BJ (cell line): ENCODE measurements at regions not wholly inside any gene's neighbourhood (a gene's known extent, or its start where the extent isn't known, plus 50 kb on each side); places are given as distances from the start of the nearest gene placed in this dataset.

Source experiments
- CTCF ChIA-PET: fragments of 350-600 bp; formaldehyde crosslinking; extraction: SDS; loops from one replicate; lab custom pipeline; 2021; ENCODE audit warnings: antibody characterized with exemption, inconsistent platforms; lab: Yijun Ruan, JAX
- POLR2A ChIA-PET: fragments of 300-600 bp; sonication (Branson Sonifier 250); formaldehyde crosslinking; extraction: SDS; loops from one replicate; lab custom pipeline; 2021; ENCODE audit warnings: antibody characterized with exemption; lab: Charles Lee
- DNase-seq: peaks from one replicate; pipeline ENCODE4 v3.0.0-alpha.2; 2011; ENCODE audit warnings: low read depth
- H3K27me3 ChIP-seq: 2 replicates; pipeline ENCODE4 v1.6.0; 2011; ENCODE audit warnings: low read length; ENCODE audit not compliant: control insufficient read depth, insufficient read depth
- H3K36me3 ChIP-seq: 2 replicates; pipeline ENCODE4 v1.5.1; 2011; ENCODE audit warnings: low read length; ENCODE audit not compliant: control insufficient read depth, insufficient read depth
- H3K4me3 ChIP-seq: 2 replicates; pipeline ENCODE4 v1.5.1; 2011; ENCODE audit warnings: low read depth, mild to moderate bottlenecking, control low read depth, low read length
- TF ChIP-seq, protein P1 (sequence below): IDR thresholded peaks from 2 replicates; pipeline ENCODE4 v1.5.1; 2011; ENCODE audit warnings: low read depth, mild to moderate bottlenecking, control low read depth, inconsistent platforms, low read length, moderate library complexity; ENCODE audit not compliant: insufficient read depth

DNA sequence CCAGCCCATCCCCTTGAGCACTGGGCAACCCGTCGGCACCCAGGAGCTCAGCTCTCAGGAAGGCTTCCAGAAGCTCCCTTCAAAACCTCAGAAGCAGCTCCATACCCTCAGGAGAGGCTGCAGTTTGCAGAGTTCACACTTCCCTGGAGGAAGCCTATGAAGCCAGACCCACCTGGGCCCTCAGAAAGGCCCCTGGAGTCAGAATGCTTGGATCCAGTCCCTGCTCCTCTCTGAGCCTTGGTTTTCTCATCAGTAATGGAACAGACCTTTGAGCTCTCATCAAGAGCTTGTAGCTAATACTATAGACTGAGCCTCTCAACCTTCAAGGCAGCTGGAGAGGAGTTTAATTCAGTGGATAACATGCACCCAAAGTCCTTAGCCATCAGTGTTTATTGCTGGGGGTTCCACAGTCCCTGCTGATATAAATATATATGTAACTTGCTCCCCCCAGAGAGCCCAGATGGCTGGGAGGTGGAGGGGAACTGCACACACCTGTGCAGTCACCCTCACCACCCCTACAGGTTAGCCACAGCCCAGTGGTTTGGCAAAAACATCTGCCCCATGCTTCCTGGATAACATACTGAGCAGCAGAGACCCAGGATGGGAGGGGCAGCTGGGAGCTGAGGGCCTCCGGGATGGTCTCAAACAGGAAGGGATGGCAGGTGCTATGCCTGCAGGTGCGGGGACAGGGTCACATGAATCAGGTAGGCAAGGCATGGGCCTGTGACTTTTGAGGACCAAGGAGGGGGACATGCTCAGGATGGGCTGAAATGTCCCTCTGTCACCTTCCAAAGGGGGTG is 120.1 kb downstream of the SNX5 start:
- CTCF ChIA-PET = no interaction called here
- POLR2A ChIA-PET = interaction anchor here (0.6 kb wide), 1 partner anchor 199 kb away, joined by 6 read pairs; no protein-coding TSS in a partner anchor

DNA sequence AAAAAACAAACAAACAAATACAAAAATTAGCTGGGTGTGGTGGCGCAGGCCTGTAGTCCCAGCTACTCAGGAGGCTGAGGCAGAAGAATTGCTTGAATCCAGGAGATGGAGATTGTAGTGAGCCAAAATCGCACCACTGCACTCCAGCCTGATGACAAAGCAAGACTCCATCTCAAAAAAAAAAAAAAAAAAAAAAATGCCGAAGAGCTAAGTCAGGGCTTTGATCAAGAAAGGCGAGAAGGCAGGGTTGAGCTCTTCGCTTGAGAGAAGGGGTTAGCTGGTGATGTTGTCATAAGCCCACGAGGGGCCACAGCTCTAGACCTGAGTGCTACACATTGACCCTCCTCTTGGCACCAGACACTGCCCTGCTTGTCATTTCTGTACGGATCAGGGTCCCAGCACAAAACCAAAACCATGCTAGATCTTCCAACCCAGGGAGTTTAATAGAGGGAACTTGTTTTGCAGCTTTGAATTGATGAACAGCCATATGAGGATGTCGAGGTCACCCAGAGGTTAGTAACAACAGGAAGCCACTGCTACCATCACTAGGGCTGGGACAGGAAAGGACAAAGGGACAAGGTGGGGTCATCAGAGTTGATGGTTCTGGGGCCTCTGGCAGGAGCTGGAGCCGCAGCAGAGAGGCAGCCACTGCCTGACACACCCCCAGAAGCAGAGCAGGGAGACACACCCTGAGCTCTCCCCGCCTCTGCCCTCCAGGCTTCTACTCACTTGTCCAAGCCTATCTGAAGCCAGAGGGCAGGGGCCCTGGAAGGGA is 122.7 kb downstream of the SNX5 start:
- TF ChIP-seq, protein P1, sequence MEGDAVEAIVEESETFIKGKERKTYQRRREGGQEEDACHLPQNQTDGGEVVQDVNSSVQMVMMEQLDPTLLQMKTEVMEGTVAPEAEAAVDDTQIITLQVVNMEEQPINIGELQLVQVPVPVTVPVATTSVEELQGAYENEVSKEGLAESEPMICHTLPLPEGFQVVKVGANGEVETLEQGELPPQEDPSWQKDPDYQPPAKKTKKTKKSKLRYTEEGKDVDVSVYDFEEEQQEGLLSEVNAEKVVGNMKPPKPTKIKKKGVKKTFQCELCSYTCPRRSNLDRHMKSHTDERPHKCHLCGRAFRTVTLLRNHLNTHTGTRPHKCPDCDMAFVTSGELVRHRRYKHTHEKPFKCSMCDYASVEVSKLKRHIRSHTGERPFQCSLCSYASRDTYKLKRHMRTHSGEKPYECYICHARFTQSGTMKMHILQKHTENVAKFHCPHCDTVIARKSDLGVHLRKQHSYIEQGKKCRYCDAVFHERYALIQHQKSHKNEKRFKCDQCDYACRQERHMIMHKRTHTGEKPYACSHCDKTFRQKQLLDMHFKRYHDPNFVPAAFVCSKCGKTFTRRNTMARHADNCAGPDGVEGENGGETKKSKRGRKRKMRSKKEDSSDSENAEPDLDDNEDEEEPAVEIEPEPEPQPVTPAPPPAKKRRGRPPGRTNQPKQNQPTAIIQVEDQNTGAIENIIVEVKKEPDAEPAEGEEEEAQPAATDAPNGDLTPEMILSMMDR = no peak
- Histone ChIP-seq H3K27me3 (no peaks in the 10 kb centered on the region), H3K36me3 (no peaks in the 10 kb centered on the region), H3K4me3 (no peak overlapping the region)
- DNase-seq = no peak
- ChIA-PET CTCF (interaction anchor here (0.6 to 0.9 kb wide), 2 partner anchors 8 to 164 kb away, joined by 3 to 4 read pairs; partner anchors contain the start of gene RRBP1), POLR2A (no interaction called here)

More for the DNA sequence above, 120.1 kb downstream of the SNX5 start:
- TF ChIP-seq, protein P1 = no peak
- no peak for DNase-seq
- Histone ChIP-seq H3K36me3 (no peaks in the 10 kb centered on the region), H3K4me3 (no peak overlapping the region), H3K27me3 (no peaks in the 10 kb centered on the region)

DNA sequence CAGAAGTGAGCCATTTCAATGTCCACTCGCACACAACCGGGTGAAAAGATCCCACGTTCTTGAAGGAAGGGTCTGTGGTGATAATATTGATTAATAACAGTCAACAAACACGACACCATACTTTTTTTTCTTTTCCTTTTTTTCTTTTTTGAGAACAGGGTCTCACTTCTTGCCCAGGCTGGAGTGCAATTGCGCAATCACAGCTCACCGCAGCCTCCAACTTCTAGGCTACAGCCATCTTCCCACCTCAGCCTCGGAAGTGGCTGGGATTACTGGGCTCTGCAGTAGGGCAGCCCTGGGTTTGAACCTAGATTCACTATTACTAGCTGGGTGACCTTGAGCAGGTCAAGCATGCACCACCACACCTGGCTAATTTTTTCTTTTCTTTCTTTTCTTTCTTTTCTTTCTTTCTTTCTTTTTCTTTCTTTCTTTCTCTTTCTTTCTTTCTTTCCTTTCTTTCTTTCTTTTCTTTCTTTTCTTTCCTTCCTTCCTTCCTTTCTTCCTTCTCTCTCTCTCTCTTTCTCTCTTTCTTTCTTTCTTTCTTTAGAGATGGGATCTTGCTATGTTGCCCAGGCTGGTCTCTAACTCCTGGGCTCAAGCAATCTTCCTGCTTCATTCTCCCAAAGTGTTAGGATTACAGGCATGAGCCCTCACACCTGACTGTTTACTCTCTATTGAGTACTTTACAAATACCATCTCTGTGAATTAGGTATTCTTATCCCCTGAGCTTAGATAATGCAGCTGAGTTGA is 123.9 kb downstream of the SNX5 start:
- POLR2A ChIA-PET = no interaction called here
- H3K27me3 ChIP-seq = no peaks in the 10 kb centered on the region

DNA sequence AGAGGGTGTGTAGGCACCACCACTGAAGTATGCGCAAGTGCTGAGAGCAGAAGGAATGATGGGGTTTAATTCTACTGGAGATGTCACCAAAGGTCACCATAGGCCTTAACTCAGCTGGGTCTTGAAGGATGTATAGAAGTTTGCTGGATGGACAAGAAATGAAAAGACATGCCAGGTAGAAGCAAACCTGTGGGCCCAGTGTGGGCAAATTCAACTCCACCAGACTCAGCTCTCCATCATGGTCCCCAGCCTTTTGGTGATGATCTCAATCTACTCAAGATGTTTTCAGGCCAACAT is 124.5 kb downstream of the SNX5 start:
- POLR2A ChIA-PET = no interaction called here

More for the DNA sequence above, 123.9 kb downstream of the SNX5 start:
- Histone ChIP-seq H3K4me3 (no peak overlapping the region), H3K36me3 (no peaks in the 10 kb centered on the region)
- CTCF ChIA-PET = interaction anchor here (1.3 to 1.7 kb wide), 2 partner anchors 162 to 164 kb away, joined by 3 to 14 read pairs; partner anchors contain the start of gene RRBP1
- no peak for DNase-seq
- TF ChIP-seq, protein P1 = no peak

More for the DNA sequence above, 124.5 kb downstream of the SNX5 start:
- H3K36me3 ChIP-seq = no peaks in the 10 kb centered on the region
- no peak overlapping the region for H3K4me3 ChIP-seq
- TF ChIP-seq, protein P1 = no peak
- no peaks in the 10 kb centered on the region for H3K27me3 ChIP-seq
- CTCF ChIA-PET = interaction anchor here (1.3 to 1.7 kb wide), 2 partner anchors 162 to 163 kb away, joined by 3 to 14 read pairs; partner anchors contain the start of gene RRBP1
- DNase-seq = no peak
